ENCODE measurements at regions not wholly inside any gene's neighbourhood (a gene's known extent, or its start where the extent isn't known, plus 50 kb on each side); places are given as distances from the start of the nearest gene placed in this dataset.

- 63% methylated on average over 2 of the region's 3 CpGs for WGBS (ENCODE audit: insufficient coverage)
- DNase-seq: peak in 2 of 3 donors; percentile 43 to 61
- Histone ChIP-seq H3K27ac (ENCODE audit: insufficient read depth in 1 of 2, low read depth in 1 of 2, low read length in 2 of 2, poor library complexity in 1 of 2, severe bottlenecking in 2 of 2) (no peak overlapping the region), H3K4me1 (ENCODE audit: control extremely low read depth in 1 of 4, control insufficient read depth in 4 of 4, insufficient read depth in 4 of 4, low read length in 3 of 4) (peaks cover 2 to 23% (median 12%) of the 10 kb centered on the region in 4 experiments), H3K9me3 (ENCODE audit: control extremely low read depth in 1 of 5, control insufficient read depth in 4 of 5, insufficient read depth in 2 of 5, low read depth in 1 of 5, low read length in 4 of 5) (no peaks in the 10 kb centered on the region), H3K27me3 (replicated peaks in 2 of 5; ENCODE audit: control insufficient read depth in 4 of 5, insufficient read depth in 5 of 5, low read length in 4 of 5) (no peaks in the 10 kb centered on the region), H3K4me3 (ENCODE audit: control insufficient read depth in 1 of 7, extremely low read depth in 1 of 7, insufficient read depth in 4 of 7, low read depth in 2 of 7, low read length in 6 of 7) (peak overlapping the region in 1 of 7 experiments; percentile 19), H3K36me3 (ENCODE audit: control insufficient read depth in 4 of 4, insufficient read depth in 4 of 4, low read length in 3 of 4) (no peaks in the 10 kb centered on the region)
- ChIA-PET CTCF (no interaction called here), POLR2A (no interaction called here)
Observed at GRCh38 chr12:94789510-94790225, 139.3 kb upstream of the TMCC3 start.

GRCh38 chr12:94788298-94788697, 137.9 kb upstream of the TMCC3 start:
- Histone ChIP-seq H3K36me3 (ENCODE audit: control insufficient read depth in 4 of 4, insufficient read depth in 4 of 4, low read length in 3 of 4) (no peaks in the 10 kb centered on the region), H3K4me1 (ENCODE audit: control extremely low read depth in 1 of 4, control insufficient read depth in 4 of 4, insufficient read depth in 4 of 4, low read length in 3 of 4) (peaks cover 2 to 23% (median 12%) of the 10 kb centered on the region in 4 experiments), H3K4me3 (ENCODE audit: control insufficient read depth in 1 of 7, extremely low read depth in 1 of 7, insufficient read depth in 4 of 7, low read depth in 2 of 7, low read length in 6 of 7) (no peak overlapping the region), H3K27me3 (replicated peaks in 2 of 5; ENCODE audit: control insufficient read depth in 4 of 5, insufficient read depth in 5 of 5, low read length in 4 of 5) (no peaks in the 10 kb centered on the region), H3K9me3 (ENCODE audit: control extremely low read depth in 1 of 5, control insufficient read depth in 4 of 5, insufficient read depth in 2 of 5, low read depth in 1 of 5, low read length in 4 of 5) (no peaks in the 10 kb centered on the region), H3K27ac (ENCODE audit: insufficient read depth in 1 of 2, low read depth in 1 of 2, low read length in 2 of 2, poor library complexity in 1 of 2, severe bottlenecking in 2 of 2) (no peak overlapping the region)
- ChIA-PET CTCF (interaction anchor here (0.8 to 1.0 kb wide), 3 partner anchors 11 to 17 kb away, joined by 3 read pairs; no protein-coding TSS in a partner anchor), POLR2A (no interaction called here)
- no CpG with 5 or more reads among the region's 2 CpGs for WGBS (ENCODE audit: insufficient coverage)
- DNase-seq: no peak

GRCh38 chr12:94786906-94787305, 136.5 kb upstream of the TMCC3 start:
- WGBS (ENCODE audit: insufficient coverage): 95% methylated on average over 6 of the region's 6 CpGs
- Histone ChIP-seq H3K9me3 (ENCODE audit: control extremely low read depth in 1 of 5, control insufficient read depth in 4 of 5, insufficient read depth in 2 of 5, low read depth in 1 of 5, low read length in 4 of 5) (peaks cover 0 to 3% (median 0%) of the 10 kb centered on the region in 5 experiments), H3K4me1 (ENCODE audit: control extremely low read depth in 1 of 4, control insufficient read depth in 4 of 4, insufficient read depth in 4 of 4, low read length in 3 of 4) (peaks cover 0 to 13% (median 5%) of the 10 kb centered on the region in 4 experiments), H3K36me3 (ENCODE audit: control insufficient read depth in 4 of 4, insufficient read depth in 4 of 4, low read length in 3 of 4) (no peaks in the 10 kb centered on the region), H3K4me3 (ENCODE audit: control insufficient read depth in 1 of 7, extremely low read depth in 1 of 7, insufficient read depth in 4 of 7, low read depth in 2 of 7, low read length in 6 of 7) (no peak overlapping the region), H3K27ac (ENCODE audit: insufficient read depth in 1 of 2, low read depth in 1 of 2, low read length in 2 of 2, poor library complexity in 1 of 2, severe bottlenecking in 2 of 2) (no peak overlapping the region), H3K27me3 (replicated peaks in 2 of 5; ENCODE audit: control insufficient read depth in 4 of 5, insufficient read depth in 5 of 5, low read length in 4 of 5) (no peaks in the 10 kb centered on the region)
- ChIA-PET CTCF (interaction anchor here (0.6 kb wide), 1 partner anchor 118 kb away, joined by 3 read pairs; no protein-coding TSS in a partner anchor), POLR2A (no interaction called here)
- DNase-seq: no peak

GRCh38 chr12:94783862-94784261, 133.5 kb upstream of the TMCC3 start:
- Histone ChIP-seq H3K27ac (ENCODE audit: insufficient read depth in 1 of 2, low read depth in 1 of 2, low read length in 2 of 2, poor library complexity in 1 of 2, severe bottlenecking in 2 of 2) (no peak overlapping the region), H3K9me3 (ENCODE audit: control extremely low read depth in 1 of 5, control insufficient read depth in 4 of 5, insufficient read depth in 2 of 5, low read depth in 1 of 5, low read length in 4 of 5) (peaks cover 0 to 4% (median 0%) of the 10 kb centered on the region in 5 experiments), H3K4me1 (ENCODE audit: control extremely low read depth in 1 of 4, control insufficient read depth in 4 of 4, insufficient read depth in 4 of 4, low read length in 3 of 4) (peaks cover 0 to 3% (median 0%) of the 10 kb centered on the region in 4 experiments), H3K36me3 (ENCODE audit: control insufficient read depth in 4 of 4, insufficient read depth in 4 of 4, low read length in 3 of 4) (no peaks in the 10 kb centered on the region), H3K27me3 (replicated peaks in 2 of 5; ENCODE audit: control insufficient read depth in 4 of 5, insufficient read depth in 5 of 5, low read length in 4 of 5) (no peaks in the 10 kb centered on the region), H3K4me3 (ENCODE audit: control insufficient read depth in 1 of 7, extremely low read depth in 1 of 7, insufficient read depth in 4 of 7, low read depth in 2 of 7, low read length in 6 of 7) (no peak overlapping the region)
- POLR2A ChIA-PET: no interaction called here
- CTCF ChIA-PET: interaction anchor here (0.8 kb wide), 1 partner anchor 15 kb away, joined by 4 read pairs; no protein-coding TSS in a partner anchor
- no peak for DNase-seq
- WGBS (ENCODE audit: insufficient coverage): 0% methylated on average over 1 of the region's 1 CpG

GRCh38 chr12:94783343-94783742, 133.0 kb upstream of the TMCC3 start:
- Histone ChIP-seq H3K9me3 (ENCODE audit: control extremely low read depth in 1 of 5, control insufficient read depth in 4 of 5, insufficient read depth in 2 of 5, low read depth in 1 of 5, low read length in 4 of 5) (peaks cover 0 to 4% (median 0%) of the 10 kb centered on the region in 5 experiments), H3K36me3 (ENCODE audit: control insufficient read depth in 4 of 4, insufficient read depth in 4 of 4, low read length in 3 of 4) (no peaks in the 10 kb centered on the region), H3K4me3 (ENCODE audit: control insufficient read depth in 1 of 7, extremely low read depth in 1 of 7, insufficient read depth in 4 of 7, low read depth in 2 of 7, low read length in 6 of 7) (no peak overlapping the region), H3K27ac (ENCODE audit: insufficient read depth in 1 of 2, low read depth in 1 of 2, low read length in 2 of 2, poor library complexity in 1 of 2, severe bottlenecking in 2 of 2) (no peak overlapping the region), H3K4me1 (ENCODE audit: control extremely low read depth in 1 of 4, control insufficient read depth in 4 of 4, insufficient read depth in 4 of 4, low read length in 3 of 4) (peaks cover 0 to 5% (median 2%) of the 10 kb centered on the region in 4 experiments), H3K27me3 (replicated peaks in 2 of 5; ENCODE audit: control insufficient read depth in 4 of 5, insufficient read depth in 5 of 5, low read length in 4 of 5) (no peaks in the 10 kb centered on the region)
- ChIA-PET POLR2A (no interaction called here), CTCF (interaction anchor here (0.8 kb wide), 1 partner anchor 14 kb away, joined by 4 read pairs; no protein-coding TSS in a partner anchor)
- no peak for DNase-seq
- 71% methylated on average over 1 of the region's 3 CpGs for WGBS (ENCODE audit: insufficient coverage)

- CTCF ChIA-PET: no interaction called here
- H3K27ac ChIP-seq (ENCODE audit: insufficient read depth in 1 of 2, low read depth in 1 of 2, low read length in 2 of 2, poor library complexity in 1 of 2, severe bottlenecking in 2 of 2): no peak overlapping the region
- H3K36me3 ChIP-seq (ENCODE audit: control insufficient read depth in 4 of 4, insufficient read depth in 4 of 4, low read length in 3 of 4): no peaks in the 10 kb centered on the region
- 94% methylated on average over 2 of the region's 2 CpGs for WGBS (ENCODE audit: insufficient coverage)
- H3K4me1 ChIP-seq (ENCODE audit: control extremely low read depth in 1 of 4, control insufficient read depth in 4 of 4, insufficient read depth in 4 of 4, low read length in 3 of 4): peaks cover 0 to 18% (median 8%) of the 10 kb centered on the region in 4 experiments
- peaks cover 0 to 4% (median 0%) of the 10 kb centered on the region in 5 experiments for H3K9me3 ChIP-seq (ENCODE audit: control extremely low read depth in 1 of 5, control insufficient read depth in 4 of 5, insufficient read depth in 2 of 5, low read depth in 1 of 5, low read length in 4 of 5)
- DNase-seq: no peak
- POLR2A ChIA-PET: interaction anchor here (0.6 kb wide), 1 partner anchor 13 kb away, joined by 3 read pairs; no protein-coding TSS in a partner anchor
- no peaks in the 10 kb centered on the region for H3K27me3 ChIP-seq (replicated peaks in 2 of 5; ENCODE audit: control insufficient read depth in 4 of 5, insufficient read depth in 5 of 5, low read length in 4 of 5)
- no peak overlapping the region for H3K4me3 ChIP-seq (ENCODE audit: control insufficient read depth in 1 of 7, extremely low read depth in 1 of 7, insufficient read depth in 4 of 7, low read depth in 2 of 7, low read length in 6 of 7)
Observed at GRCh38 chr12:94781835-94782234, 131.5 kb upstream of the TMCC3 start.

- CTCF ChIA-PET: no interaction called here
- POLR2A ChIA-PET: no interaction called here
- H3K4me3 ChIP-seq (ENCODE audit: control insufficient read depth in 1 of 7, extremely low read depth in 1 of 7, insufficient read depth in 4 of 7, low read depth in 2 of 7, low read length in 6 of 7): no peak overlapping the region
- H3K4me1 ChIP-seq (ENCODE audit: control extremely low read depth in 1 of 4, control insufficient read depth in 4 of 4, insufficient read depth in 4 of 4, low read length in 3 of 4): peaks cover 0 to 20% (median 8%) of the 10 kb centered on the region in 4 experiments
- H3K9me3 ChIP-seq (ENCODE audit: control extremely low read depth in 1 of 5, control insufficient read depth in 4 of 5, insufficient read depth in 2 of 5, low read depth in 1 of 5, low read length in 4 of 5): peaks cover 0 to 4% (median 0%) of the 10 kb centered on the region in 5 experiments
- no peaks in the 10 kb centered on the region for H3K27me3 ChIP-seq (replicated peaks in 2 of 5; ENCODE audit: control insufficient read depth in 4 of 5, insufficient read depth in 5 of 5, low read length in 4 of 5)
- 65% methylated on average over 4 of the region's 6 CpGs for WGBS (ENCODE audit: insufficient coverage)
- no peak overlapping the region for H3K27ac ChIP-seq (ENCODE audit: insufficient read depth in 1 of 2, low read depth in 1 of 2, low read length in 2 of 2, poor library complexity in 1 of 2, severe bottlenecking in 2 of 2)
- no peak for DNase-seq
- H3K36me3 ChIP-seq (ENCODE audit: control insufficient read depth in 4 of 4, insufficient read depth in 4 of 4, low read length in 3 of 4): no peaks in the 10 kb centered on the region
Observed at GRCh38 chr12:94779485-94779884, 129.1 kb upstream of the TMCC3 start.
